H1 (cell line): ENCODE measurements at regions not wholly inside any gene's neighbourhood (a gene's known extent, or its start where the extent isn't known, plus 50 kb on each side); places are given as distances from the start of the nearest gene placed in this dataset.

Experiments
- ASH2L ChIP-seq: fragments of 200-600, 300-600 bp; sonication (generic); IDR thresholded peaks from one replicate; pipeline ENCODE4 v1.7.1; 2017; ENCODE audit warnings: low read length
- BACH1 ChIP-seq: IDR thresholded peaks from 2 replicates; pipeline ENCODE4 v1.6.1; 2012; ENCODE audit warnings: low read length, improper control_type of control experiment
- CBX5 ChIP-seq: fragments of 300-800, 300-1000 bp; sonication (generic); IDR thresholded peaks from 2 replicates; pipeline ENCODE4 v1.7.1; 2016; ENCODE audit warnings: antibody characterized with exemption, low read length, low read depth
- CHD7 ChIP-seq: fragments of 300-600 bp; sonication (generic); IDR thresholded peaks from 2 replicates; pipeline ENCODE4 v1.7.1; 2012; ENCODE audit warnings: low read length, moderate library complexity, mild to moderate bottlenecking, inconsistent platforms; ENCODE audit not compliant: insufficient replicate concordance
- GTF2F1 ChIP-seq: IDR thresholded peaks from 2 replicates; pipeline ENCODE4 v1.6.1; 2012; ENCODE audit warnings: low read depth, low read length, improper control_type of control experiment, borderline replicate concordance
- KDM1A ChIP-seq: fragments of 200-600, 300-600 bp; sonication (generic); IDR thresholded peaks from 2 replicates; pipeline ENCODE4 v1.7.1; 2016; ENCODE audit warnings: mild to moderate bottlenecking, low read length, borderline replicate concordance
- RFX5 ChIP-seq: IDR thresholded peaks from 2 replicates; pipeline ENCODE4 v1.6.1; 2011; ENCODE audit warnings: low read depth, low read length, improper control_type of control experiment, borderline replicate concordance
- TBP ChIP-seq: IDR thresholded peaks from 2 replicates; pipeline ENCODE4 v1.6.1; 2011; ENCODE audit warnings: low read depth, low read length, improper control_type of control experiment

GRCh38 chr22:48823941-48824340, 1003.7 kb downstream of the BRD1 start (continued):
- TF ChIP-seq CHD7 (no peak), RFX5 (no peak), TBP (no peak), KDM1A (no peak), GTF2F1 (no peak), CBX5 (no peak), BACH1 (no peak), ASH2L (no peak)
